Endodermal cell (in vitro differentiated cells): ENCODE measurements at regions not wholly inside any gene's neighbourhood (a gene's known extent, or its start where the extent isn't known, plus 50 kb on each side); places are given as distances from the start of the nearest gene placed in this dataset.

Experiments
- DNase-seq: peaks from one replicate; pipeline ENCODE4 v3.0.0-alpha.2; 2017
- H3K27ac ChIP-seq: 2 replicates; pipeline ENCODE4 v1.5.1; 2013; ENCODE audit warnings: mild to moderate bottlenecking, low read depth, low read length, moderate library complexity
- H3K27me3 ChIP-seq: 2 replicates; pipeline ENCODE4 v1.6.1; 2013; ENCODE audit warnings: mild to moderate bottlenecking, low read length, moderate library complexity; ENCODE audit not compliant: insufficient read depth, control insufficient read depth, poor library complexity, severe bottlenecking
- H3K36me3 ChIP-seq: 2 replicates; pipeline ENCODE4 v1.7.0; 2013; ENCODE audit warnings: mild to moderate bottlenecking, low read length, moderate library complexity; ENCODE audit not compliant: control insufficient read depth, insufficient read depth
- H3K4me1 ChIP-seq: one replicate; pipeline ENCODE4 v1.7.0; 2013; ENCODE audit warnings: low read length; ENCODE audit not compliant: control insufficient read depth, insufficient read depth
- H3K4me3 ChIP-seq: 2 replicates; pipeline ENCODE4 v1.5.1; 2013; ENCODE audit warnings: mild to moderate bottlenecking, low read length, moderate library complexity
- H3K9ac ChIP-seq: 2 replicates; pipeline ENCODE4 v1.6.1; 2013; ENCODE audit warnings: mild to moderate bottlenecking, low read length, moderate library complexity; ENCODE audit not compliant: poor library complexity, severe bottlenecking; ENCODE audit errors: extremely low read depth
- H3K9me3 ChIP-seq: 2 replicates; pipeline ENCODE4 v1.6.1; 2013; ENCODE audit warnings: mild to moderate bottlenecking, low read length, moderate library complexity; ENCODE audit not compliant: control insufficient read depth
- H3K27ac Mint-ChIP-seq: 2 replicates; pipeline ENCODE4 v1.8.0; 2020; ENCODE audit warnings: mixed read lengths
- H3K27me3 Mint-ChIP-seq: 2 replicates; pipeline ENCODE4 v1.8.0; 2021; ENCODE audit warnings: mild to moderate bottlenecking, mixed read lengths; ENCODE audit not compliant: insufficient read depth
- H3K36me3 Mint-ChIP-seq: 2 replicates; pipeline ENCODE4 v1.8.0; 2020; ENCODE audit warnings: low read depth, mixed read lengths
- H3K4me1 Mint-ChIP-seq: 2 replicates; pipeline ENCODE4 v1.8.0; 2020; ENCODE audit warnings: mixed read lengths
- H3K4me3 Mint-ChIP-seq: 2 replicates; pipeline ENCODE4 v1.8.0; 2020; ENCODE audit warnings: mild to moderate bottlenecking, moderate library complexity, mixed read lengths
- H3K9me3 Mint-ChIP-seq: 2 replicates; pipeline ENCODE4 v1.8.0; 2020; ENCODE audit warnings: mild to moderate bottlenecking, mixed read lengths
- CTCF ChIP-seq: fragments of 200-600 bp; sonication (generic); conservative IDR thresholded peaks from 2 replicates; pipeline ENCODE4 v1.5.0; 2021; ENCODE audit warnings: antibody characterized with exemption, mild to moderate bottlenecking
- WGBS, 2 experiments: methylation state at CpG; one replicate each; pipeline versions ENCODE4 v1.1.5 to v1.1.7; 2013; ENCODE audit warnings: missing lambda C conversion rate in 2 of 2, mixed read lengths in 1 of 2; ENCODE audit not compliant: insufficient coverage in 1 of 2, insufficient read length in 1 of 2; 5-methylcytosine and 5-hydroxymethylcytosine counted together

- WGBS, 2 experiments: 87 to 100% methylated on average over 1 to 5 of the region's 6 CpGs
- Mint-ChIP-seq H3K9me3 (no peaks in the 10 kb centered on the region), H3K36me3 (no peaks in the 10 kb centered on the region), H3K4me3 (no peak overlapping the region), H3K4me1 (no peaks in the 10 kb centered on the region), H3K27ac (no peak overlapping the region), H3K27me3 (peaks cover 5% of the 10 kb centered on the region)
- Histone ChIP-seq H3K4me1 (no peaks in the 10 kb centered on the region), H3K9me3 (no peaks in the 10 kb centered on the region), H3K27me3 (peaks cover 39% of the 10 kb centered on the region), H3K36me3 (no peaks in the 10 kb centered on the region), H3K4me3 (no peak overlapping the region), H3K9ac (no peak overlapping the region), H3K27ac (no peak overlapping the region)
- no peak for TF ChIP-seq CTCF
- DNase-seq: no peak
These were observed 541.4 kb upstream of the ATP2B1 start for GRCh38 chr12:90250042-90250441.

- no peak for DNase-seq
- H3K27me3 ChIP-seq: peaks cover 43% of the 10 kb centered on the region
- no peaks in the 10 kb centered on the region for H3K4me1 ChIP-seq
- H3K4me3 ChIP-seq: no peak overlapping the region
- no peaks in the 10 kb centered on the region for H3K9me3 ChIP-seq
- H3K36me3 ChIP-seq: no peaks in the 10 kb centered on the region
- H3K36me3 Mint-ChIP-seq: no peaks in the 10 kb centered on the region
- H3K9ac ChIP-seq: no peak overlapping the region
- H3K27ac ChIP-seq: no peak overlapping the region
- H3K4me3 Mint-ChIP-seq: no peak overlapping the region
- H3K4me1 Mint-ChIP-seq: no peaks in the 10 kb centered on the region
- no peak overlapping the region for H3K27ac Mint-ChIP-seq
- no peaks in the 10 kb centered on the region for H3K9me3 Mint-ChIP-seq
- TF ChIP-seq CTCF: no peak
- peaks cover 5% of the 10 kb centered on the region for H3K27me3 Mint-ChIP-seq
These were observed 538.0 kb upstream of the ATP2B1 start for GRCh38 chr12:90246688-90247087.

- WGBS, 2 experiments: 73 to 100% methylated on average over 1 to 2 of the region's 2 CpGs
- H3K9me3 Mint-ChIP-seq: no peaks in the 10 kb centered on the region
- H3K27me3 ChIP-seq: peaks cover 43% of the 10 kb centered on the region
These were observed 536.8 kb upstream of the ATP2B1 start for GRCh38 chr12:90245391-90245790.

More at GRCh38 chr12:90245391-90245790, 536.8 kb upstream of the ATP2B1 start:
- H3K27me3 Mint-ChIP-seq: peaks cover 5% of the 10 kb centered on the region
- Histone ChIP-seq H3K9me3 (no peaks in the 10 kb centered on the region), H3K9ac (no peak overlapping the region), H3K27ac (no peak overlapping the region), H3K4me3 (no peak overlapping the region), H3K4me1 (no peaks in the 10 kb centered on the region), H3K36me3 (no peaks in the 10 kb centered on the region)
- H3K36me3 Mint-ChIP-seq: no peaks in the 10 kb centered on the region
- H3K4me1 Mint-ChIP-seq: no peaks in the 10 kb centered on the region
- no peak for TF ChIP-seq CTCF
- no peak for DNase-seq
- no peak overlapping the region for H3K4me3 Mint-ChIP-seq
- no peak overlapping the region for H3K27ac Mint-ChIP-seq
